ENCODE measurements at regions not wholly inside any gene's neighbourhood (a gene's known extent, or its start where the extent isn't known, plus 50 kb on each side); places are given as distances from the start of the nearest gene placed in this dataset.

- TF ChIP-seq POLR2A (IDR thresholded peaks at IDR 0.05; ENCODE audit: extremely low read depth, insufficient read length) (no peak), CTCF (IDR thresholded peaks at IDR 0.05; ENCODE audit: low read depth, low read length) (no peak)
These were observed 111.7 kb upstream of the RPS6KA3 start for GRCh38 chrX:20378233-20378920.

Data from NB4 (cell line).